Heart left ventricle (tissue), 16 donors: ENCODE measurements at regions not wholly inside any gene's neighbourhood (a gene's known extent, or its start where the extent isn't known, plus 50 kb on each side); places are given as distances from the start of the nearest gene placed in this dataset.
"Not testable (repeated sequence)": the region's sequence is repeated elsewhere in the genome, so short reads cannot be mapped to it uniquely, and the experiment has no call there.

Experiments
- ATAC-seq, 4 donors: fragments of 200-7000 bp; cut with Tn5 transposase; one replicate each; pipeline ENCODE4 v1.9.1; 2020 to 2022; ENCODE audit warnings: moderate library complexity in 4 of 4, mild to moderate bottlenecking in 3 of 4, moderate number of reproducible peaks in 1 of 4
- DNase-seq, 5 donors: peaks; one replicate each; pipeline ENCODE4 v3.0.0-alpha.2; 2020
- H3K27ac ChIP-seq, 12 donors: fragments of 200-600 bp; sonication (generic) in 4 of 12; one replicate each; pipeline versions ENCODE4 v1.5.0 to v1.8.0; 2016 to 2022; ENCODE audit warnings: mild to moderate bottlenecking in 2 of 12
- H3K27me3 ChIP-seq, 9 donors: fragments of 200-600 bp; sonication (generic) in 2 of 9; one replicate each; pipeline versions ENCODE4 v1.5.1 to v1.8.0; 2016 to 2022; ENCODE audit warnings: mild to moderate bottlenecking in 3 of 9
- H3K36me3 ChIP-seq, 9 donors: fragments of 200-600 bp; sonication (generic) in 2 of 9; one replicate each; pipeline versions ENCODE4 v1.5.0 to v1.8.0; 2018 to 2022; ENCODE audit warnings: mild to moderate bottlenecking in 2 of 9
- H3K4me1 ChIP-seq, 12 donors: fragments of 200-600 bp; sonication (generic) in 4 of 12; one replicate each; pipeline versions ENCODE4 v1.5.0 to v1.8.0; 2016 to 2022; ENCODE audit warnings: mild to moderate bottlenecking in 3 of 12
- H3K4me3 ChIP-seq, 12 donors: fragments of 200-600 bp; sonication (generic) in 4 of 12; one replicate each; pipeline versions ENCODE4 v1.5.0 to v1.8.0; 2017 to 2022; ENCODE audit warnings: mild to moderate bottlenecking in 9 of 12, moderate library complexity in 4 of 12
- H3K9me3 ChIP-seq, 12 donors: fragments of 200-600 bp; sonication (generic) in 4 of 12; one replicate each; pipeline versions ENCODE4 v1.5.0 to v1.8.0; 2016 to 2022; ENCODE audit warnings: mild to moderate bottlenecking in 1 of 12
- POLR2A ChIP-seq, 2 donors: fragments of 450-650 bp; IDR thresholded peaks; one replicate each; pipeline ENCODE4 v1.6.1; 2017; ENCODE audit warnings: antibody characterized with exemption in 2 of 2, mild to moderate bottlenecking in 2 of 2, moderate library complexity in 2 of 2
- WGBS, 4 donors: extraction: QIAGEN DNeasy Blood & Tissue Kit in 2 of 4; methylation state at CpG; one replicate each; pipeline versions ENCODE4 v1.1.5 to v1.1.7; 2013 to 2018; 5-methylcytosine and 5-hydroxymethylcytosine counted together
- intact Hi-C, 10 donors: fragments of 100-400 bp; cut with DNase I; formaldehyde crosslinking; loops; one replicate each; pipeline versions ENCODE4 v1.11.1 to v1.14.2; 2022
- TF ChIP-seq, protein P1 (sequence below), 12 donors: fragments of 200-600 bp; sonication (generic) in 4 of 12; IDR thresholded peaks; one replicate each; pipeline versions ENCODE4 v1.5.0 to v1.8.0; 2018 to 2022; ENCODE audit warnings: antibody characterized with exemption in 12 of 12, mild to moderate bottlenecking in 5 of 12
- donor health status: ischemic (EF 13 %, LVEDD 7.1; RV severe dilation, severe dysfunction).
- donor health status: healthy with polysubstance abuse.
- donor health status: DM: no; HTN: yes; CAD: no.
- donor health status: DM: no; HTN: no; CAD: no.
- donor health status: ischemic (EF 25% LVEDD 6.9; RV normal size, moderate dysfunction).
- donor health status: ischemic (EF 25% LVEDD 5.7; RV mildly dilated, moderate dysfunction).
- donor health status: healthy.
- donor health status: DM: yes; HTN: yes; CAD: no.
- donor health status: ischemic (EF 35%, LVEDD 5.7; RV mildly dilated, moderate dysfunction).
- donor health status: nonischemic (EF 11% LVEDD 7.7; RV severe dilation, severe dysfunction).
- donor health status: DM: yes; HTN: yes; CAD: no.
- donor health status: PGD.
- donor health status: ischemic (EF 29% LVEDD 5.4; RV normal size, mild dysfunction).
- donor health status: nonischemic (EF 23%, LVEDD 6.1; RV moderate dilation, normal function).

DNA sequence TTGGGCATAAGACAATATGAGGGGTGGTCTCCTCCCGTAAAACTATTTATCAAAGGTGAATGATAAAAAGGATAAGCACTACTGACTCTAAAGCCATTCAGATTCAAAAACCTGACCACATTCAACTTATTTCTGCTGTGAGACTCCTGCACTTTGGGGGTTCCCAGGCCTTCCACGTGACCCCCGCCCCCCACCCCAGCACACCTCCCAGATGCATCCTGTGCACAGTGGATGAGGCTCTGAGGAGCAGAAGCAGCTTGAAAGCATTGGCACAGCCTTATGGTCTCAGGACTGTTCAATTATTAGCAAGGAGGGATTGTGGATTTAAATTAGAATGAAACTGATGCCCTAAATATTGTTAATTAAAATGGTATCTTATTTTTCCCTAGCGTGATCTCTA, 55.1 kb upstream of the SAMD5 start:
- Histone ChIP-seq H3K36me3 (no peaks in the 10 kb centered on the region), H3K27ac (no peak overlapping the region), H3K9me3 (peaks cover 0 to 5% (median 0%) of the 10 kb centered on the region in 12 donors), H3K4me3 (no peak overlapping the region), H3K4me1 (no peaks in the 10 kb centered on the region), H3K27me3 (no peaks in the 10 kb centered on the region)
- TF ChIP-seq POLR2A (IDR thresholded peaks at IDR 0.05), result no peak
- TF ChIP-seq, protein P1, sequence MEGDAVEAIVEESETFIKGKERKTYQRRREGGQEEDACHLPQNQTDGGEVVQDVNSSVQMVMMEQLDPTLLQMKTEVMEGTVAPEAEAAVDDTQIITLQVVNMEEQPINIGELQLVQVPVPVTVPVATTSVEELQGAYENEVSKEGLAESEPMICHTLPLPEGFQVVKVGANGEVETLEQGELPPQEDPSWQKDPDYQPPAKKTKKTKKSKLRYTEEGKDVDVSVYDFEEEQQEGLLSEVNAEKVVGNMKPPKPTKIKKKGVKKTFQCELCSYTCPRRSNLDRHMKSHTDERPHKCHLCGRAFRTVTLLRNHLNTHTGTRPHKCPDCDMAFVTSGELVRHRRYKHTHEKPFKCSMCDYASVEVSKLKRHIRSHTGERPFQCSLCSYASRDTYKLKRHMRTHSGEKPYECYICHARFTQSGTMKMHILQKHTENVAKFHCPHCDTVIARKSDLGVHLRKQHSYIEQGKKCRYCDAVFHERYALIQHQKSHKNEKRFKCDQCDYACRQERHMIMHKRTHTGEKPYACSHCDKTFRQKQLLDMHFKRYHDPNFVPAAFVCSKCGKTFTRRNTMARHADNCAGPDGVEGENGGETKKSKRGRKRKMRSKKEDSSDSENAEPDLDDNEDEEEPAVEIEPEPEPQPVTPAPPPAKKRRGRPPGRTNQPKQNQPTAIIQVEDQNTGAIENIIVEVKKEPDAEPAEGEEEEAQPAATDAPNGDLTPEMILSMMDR (IDR thresholded peaks at IDR 0.05), result no peak
- WGBS, 4 donors, result 63 to 67% (median 65%) methylated on average over 4 of the region's 4 CpGs
- intact Hi-C loops, result no loop called here
- ATAC-seq, result no peak
- no peak for DNase-seq

DNA sequence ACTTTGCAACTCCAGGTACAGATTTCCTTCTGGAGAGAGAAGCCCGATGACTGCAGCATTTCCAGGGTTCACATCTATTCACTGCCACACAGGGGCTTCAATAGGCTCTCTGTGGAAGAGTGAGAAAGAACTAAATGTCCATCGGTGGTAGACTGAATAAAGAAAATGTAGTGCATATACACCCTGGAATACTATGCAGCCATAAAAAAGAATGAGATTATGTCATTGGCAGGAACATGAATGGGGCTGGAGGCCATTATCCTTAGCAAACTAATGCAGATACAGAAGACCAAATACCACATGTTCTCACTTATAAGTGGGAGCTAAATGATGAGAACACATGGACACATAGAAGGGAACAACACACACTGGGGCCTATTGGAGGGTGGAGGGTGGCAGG, 53.6 kb upstream of the SAMD5 start:
- H3K36me3 ChIP-seq, H3K27ac ChIP-seq, intact Hi-C loops, H3K4me3 ChIP-seq, H3K27me3 ChIP-seq, ATAC-seq, H3K9me3 ChIP-seq, DNase-seq, H3K4me1 ChIP-seq: not testable (repeated sequence)
- 91 to 100% (median 97%) methylated on average over 2 of the region's 2 CpGs for WGBS, 4 donors
